GM19372 (cell line): ENCODE measurements at regions not wholly inside any gene's neighbourhood (a gene's known extent, or its start where the extent isn't known, plus 50 kb on each side); places are given as distances from the start of the nearest gene placed in this dataset.

Experiments used
- ATAC-seq: cut with Tn5 transposase; IDR thresholded peaks from one replicate; pipeline ENCODE4 v1.9.1; 2021; ENCODE audit warnings: mild to moderate bottlenecking, low read depth, moderate library complexity; ENCODE audit not compliant: unreplicated experiment

DNA sequence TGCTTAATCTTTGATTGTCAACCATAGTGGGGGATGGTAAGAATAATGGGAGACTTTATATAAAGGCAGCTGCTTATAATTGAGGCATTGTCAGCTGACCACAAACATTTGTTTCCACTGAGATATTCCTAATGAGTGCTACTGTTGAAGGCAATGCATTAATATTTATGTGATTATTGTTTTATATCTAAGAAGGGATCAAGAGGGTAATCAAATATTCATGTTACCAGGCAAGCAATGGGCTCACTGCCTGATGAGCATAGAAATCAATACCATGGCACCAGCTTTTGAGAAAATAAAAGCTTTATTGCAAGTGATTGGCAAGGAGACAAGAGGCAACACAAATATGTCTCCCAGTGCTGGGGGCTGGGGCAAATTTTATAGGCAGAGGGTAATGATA lies 706.7 kb upstream of the ADAMTS5 start:
- ATAC-seq: no peak

- ATAC-seq: no peak
Measured at GRCh38 chr21:27671207-27671606, 704.3 kb upstream of the ADAMTS5 start.

DNA sequence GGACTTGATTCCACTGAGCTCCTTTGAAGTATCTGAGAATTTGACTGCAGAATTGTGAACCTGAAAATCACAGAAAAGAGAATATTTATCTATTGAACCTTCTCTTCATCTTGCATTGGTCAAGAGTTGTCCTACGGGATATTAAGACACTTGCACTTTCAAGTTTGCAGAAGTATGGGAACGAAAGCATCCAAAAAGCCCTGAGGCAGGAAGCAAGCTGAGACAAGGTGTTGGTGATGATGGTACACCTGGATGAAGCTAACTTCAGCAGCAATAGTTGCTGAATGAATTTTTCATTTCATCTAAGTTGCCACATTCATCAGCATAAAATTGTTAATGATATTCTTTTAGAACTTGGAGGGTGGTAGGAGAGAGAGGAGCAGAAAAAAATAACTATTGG lies 686.6 kb upstream of the ADAMTS5 start:
- ATAC-seq: no peak

DNA sequence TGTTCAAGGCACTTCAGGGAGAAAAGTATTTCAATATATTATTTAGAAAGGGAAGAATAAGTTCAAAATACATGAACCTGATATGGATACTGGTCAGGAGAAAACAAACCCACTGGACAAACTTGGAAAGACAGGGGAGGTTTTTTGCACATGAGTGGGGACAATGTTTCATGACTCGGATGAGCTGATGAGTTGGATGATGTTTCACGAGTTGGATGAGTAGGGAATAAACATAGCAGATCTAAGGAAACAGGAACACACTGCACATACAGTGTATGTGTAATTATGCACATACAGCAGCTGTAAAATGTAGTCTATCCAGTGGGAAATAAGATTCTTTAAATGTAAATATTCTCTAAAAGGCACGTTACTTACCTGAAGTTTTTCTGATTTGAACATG lies 682.9 kb upstream of the ADAMTS5 start:
- no peak for ATAC-seq

GRCh38 chr21:27649323-27649722 lies 682.4 kb upstream of the ADAMTS5 start:
- no peak for ATAC-seq

GRCh38 chr21:27648560-27648959 lies 681.7 kb upstream of the ADAMTS5 start:
- no peak for ATAC-seq

DNA sequence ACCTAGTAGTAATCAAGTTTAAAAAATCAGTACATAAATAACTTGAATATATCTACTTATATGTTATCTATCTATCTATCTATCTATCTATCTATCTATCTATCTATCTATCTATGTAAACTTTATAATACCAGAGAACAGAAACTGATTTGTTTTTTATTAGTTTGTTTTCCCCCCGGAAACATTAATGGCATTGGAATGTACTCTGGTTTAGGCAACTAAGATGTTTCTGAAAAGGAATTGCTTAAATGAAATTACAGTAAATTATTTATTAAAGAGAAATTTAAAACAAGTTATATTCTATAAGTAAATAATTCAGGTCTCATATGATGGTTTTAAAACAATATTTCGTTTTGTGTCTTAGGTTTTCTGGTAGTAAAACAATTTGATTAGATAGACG lies 681.0 kb upstream of the ADAMTS5 start:
- ATAC-seq: no peak

GRCh38 chr21:27647401-27647800 lies 680.5 kb upstream of the ADAMTS5 start:
- ATAC-seq: no peak

GRCh38 chr21:27646691-27647090 lies 679.8 kb upstream of the ADAMTS5 start:
- no peak for ATAC-seq

DNA sequence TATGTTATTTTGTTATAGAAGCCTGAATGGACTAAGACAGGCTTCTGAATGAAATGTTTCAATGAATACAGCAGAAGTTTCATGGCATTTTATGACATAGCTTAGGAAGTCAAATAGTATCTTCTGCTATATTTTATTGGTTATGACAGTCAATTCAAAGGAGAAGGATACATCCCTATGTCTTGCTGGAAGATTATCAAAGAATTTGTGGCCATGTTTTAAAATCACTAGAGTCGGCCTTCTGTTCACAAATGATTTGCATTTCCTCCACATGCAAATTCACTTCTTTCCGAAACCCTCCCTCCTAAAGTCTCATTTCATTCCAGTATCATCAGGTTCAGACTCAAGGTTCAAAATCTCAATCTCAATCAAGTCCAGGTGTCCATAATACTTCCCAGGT lies 679.2 kb upstream of the ADAMTS5 start:
- ATAC-seq: no peak

DNA sequence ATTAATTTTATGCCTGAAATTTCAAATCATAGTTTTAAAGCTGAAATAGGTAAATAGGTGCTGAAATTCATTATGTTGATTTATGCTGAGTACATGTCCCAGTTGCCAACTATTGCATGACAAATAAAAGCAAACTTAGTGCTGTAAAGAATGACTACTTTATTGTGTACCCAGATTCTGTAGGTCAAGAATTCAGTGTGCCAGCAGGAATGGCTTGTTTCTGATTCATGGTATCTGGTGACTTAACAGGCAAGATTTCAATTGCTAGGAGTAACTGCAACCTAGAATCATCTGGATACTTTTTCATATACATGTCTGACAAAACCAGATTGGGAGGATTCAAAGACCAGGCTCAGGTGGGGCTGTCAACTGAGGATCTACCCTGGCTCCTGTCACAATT lies 678.4 kb upstream of the ADAMTS5 start:
- no peak for ATAC-seq

- ATAC-seq: no peak
Measured at GRCh38 chr21:27643326-27643725, 676.4 kb upstream of the ADAMTS5 start.

GRCh38 chr21:27639286-27639685 lies 672.4 kb upstream of the ADAMTS5 start:
- no peak for ATAC-seq

DNA sequence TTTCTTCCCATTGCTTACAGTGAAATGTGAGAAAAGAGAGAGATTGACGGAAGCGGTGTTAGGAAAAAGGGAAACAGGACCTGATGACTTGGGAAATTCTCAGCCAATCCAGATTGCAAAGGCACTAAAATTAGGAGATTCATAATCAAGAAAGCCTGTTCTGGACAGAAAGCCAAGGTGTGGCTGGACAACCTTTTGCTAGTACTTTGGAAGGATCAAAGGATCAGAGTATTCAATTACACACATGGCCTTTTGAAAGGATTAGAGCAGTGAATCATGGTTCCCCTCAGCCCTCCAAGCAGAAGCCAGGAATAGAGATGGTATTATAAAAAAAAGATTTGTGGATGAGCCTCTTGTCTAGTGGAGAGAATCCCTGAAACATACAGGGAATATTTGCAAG lies 669.8 kb upstream of the ADAMTS5 start:
- ATAC-seq: no peak

GRCh38 chr21:27633631-27634030 lies 666.7 kb upstream of the ADAMTS5 start:
- ATAC-seq: no peak

DNA sequence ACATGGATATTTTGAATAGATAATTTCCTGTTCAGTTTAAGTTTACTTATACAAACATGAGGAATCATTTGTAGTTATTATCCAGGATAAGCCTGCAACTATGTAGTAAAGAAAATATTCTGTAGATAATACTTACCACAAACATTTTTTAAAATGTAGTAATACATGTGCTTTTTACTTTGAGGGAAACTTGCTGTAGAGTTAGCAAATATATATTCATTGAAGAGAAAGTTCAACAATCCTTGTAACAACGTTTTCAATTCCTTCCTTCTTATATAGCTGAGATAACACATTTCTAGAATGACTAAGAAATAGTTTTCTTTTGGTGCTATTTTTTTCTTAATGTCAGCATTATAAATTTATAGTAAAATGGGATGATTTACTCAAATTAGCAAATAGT lies 664.6 kb upstream of the ADAMTS5 start:
- ATAC-seq: no peak

DNA sequence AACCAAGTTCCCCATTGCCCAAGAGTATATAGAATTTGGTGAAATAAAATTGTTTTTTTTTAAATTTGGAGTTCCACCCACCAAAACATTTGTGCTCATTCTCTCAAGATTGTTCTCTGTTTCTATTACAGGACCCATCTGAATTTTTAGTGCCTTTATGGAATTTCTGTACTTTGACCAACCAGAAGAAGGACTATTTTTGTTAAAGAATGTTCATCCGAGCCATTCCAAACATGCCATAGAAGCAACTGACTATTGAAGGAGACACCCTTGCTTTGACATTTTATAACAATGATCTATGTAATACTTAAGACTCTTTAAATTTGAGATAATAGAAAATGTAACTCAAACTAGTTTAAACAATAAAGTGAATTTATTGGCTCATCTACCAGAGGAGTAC lies 655.7 kb upstream of the ADAMTS5 start:
- no peak for ATAC-seq

GRCh38 chr21:27614231-27614630 lies 647.3 kb upstream of the ADAMTS5 start:
- ATAC-seq: no peak

DNA sequence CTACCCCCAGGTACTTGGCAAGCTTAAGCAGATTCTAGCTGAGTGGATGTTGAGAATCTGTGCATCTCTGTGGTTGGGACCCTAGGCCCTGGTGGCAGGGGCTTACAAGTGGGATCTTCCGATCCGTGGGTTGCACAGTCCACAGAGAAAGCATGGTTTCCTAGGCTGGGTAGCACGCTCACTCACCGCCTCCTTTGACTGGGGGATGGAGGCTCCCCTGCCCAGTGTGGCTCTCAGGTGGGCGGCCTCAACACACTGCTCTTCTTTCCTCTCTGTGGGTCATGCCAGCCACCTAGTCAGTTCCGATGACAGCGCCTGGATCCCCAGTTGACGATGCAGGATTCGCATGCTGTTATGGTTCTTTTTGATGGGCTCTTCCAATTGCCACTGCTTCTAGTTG lies 639.5 kb upstream of the ADAMTS5 start:
- no peak for ATAC-seq

GRCh38 chr21:27596196-27596595 lies 629.3 kb upstream of the ADAMTS5 start:
- ATAC-seq: no peak

- ATAC-seq: no peak
Measured at GRCh38 chr21:27595716-27596115, 628.8 kb upstream of the ADAMTS5 start.

DNA sequence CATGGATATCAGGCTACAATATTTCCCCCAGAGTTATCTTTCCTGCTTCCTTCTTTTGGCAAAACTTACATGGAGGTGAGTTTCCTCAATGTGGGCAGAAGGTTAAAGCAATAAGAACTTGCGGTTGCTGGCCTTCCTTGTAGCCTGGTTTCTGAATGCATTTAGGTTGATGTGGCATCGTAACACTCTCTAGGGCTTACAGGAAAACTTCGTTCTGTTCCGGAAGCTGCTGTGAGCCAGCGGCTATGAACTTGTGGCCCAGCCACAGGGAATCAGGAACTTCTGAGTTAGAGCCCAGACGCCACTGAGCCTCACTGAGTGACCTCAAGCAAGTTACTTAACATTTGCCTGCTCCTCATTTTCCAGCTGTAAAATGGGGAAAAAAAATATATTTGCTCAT lies 623.4 kb upstream of the ADAMTS5 start:
- no peak for ATAC-seq

- ATAC-seq: no peak
Measured at GRCh38 chr21:27589781-27590180, 622.9 kb upstream of the ADAMTS5 start.

- ATAC-seq: no peak
Measured at GRCh38 chr21:27586986-27587385, 620.1 kb upstream of the ADAMTS5 start.
